HFFc6 (cell line): ENCODE measurements at regions not wholly inside any gene's neighbourhood (a gene's known extent, or its start where the extent isn't known, plus 50 kb on each side); places are given as distances from the start of the nearest gene placed in this dataset.
"Not testable (repeated sequence)": the region's sequence is repeated elsewhere in the genome, so short reads cannot be mapped to it uniquely, and the experiment has no call there.

ENCODE experiments used
- DNase-seq: peaks from one replicate; pipeline ENCODE4 v3.0.0-alpha.2; 2018
- H3K27ac Mint-ChIP-seq: 2 replicates; pipeline ENCODE4 v1.8.0; 2020; ENCODE audit warnings: mild to moderate bottlenecking, mixed read lengths
- H3K27me3 Mint-ChIP-seq: 2 replicates; pipeline ENCODE4 v1.8.0; 2021; ENCODE audit warnings: mild to moderate bottlenecking, moderate library complexity, mixed read lengths; ENCODE audit not compliant: insufficient read depth
- H3K36me3 Mint-ChIP-seq: 2 replicates; pipeline ENCODE4 v1.8.0; 2021; ENCODE audit warnings: low read depth, mixed read lengths
- H3K4me1 Mint-ChIP-seq: 2 replicates; pipeline ENCODE4 v1.8.0; 2020; ENCODE audit warnings: low read depth, mixed read lengths
- H3K4me3 Mint-ChIP-seq: 2 replicates; pipeline ENCODE4 v1.8.0; 2020; ENCODE audit warnings: mild to moderate bottlenecking, moderate library complexity, mixed read lengths
- H3K9me3 Mint-ChIP-seq: 2 replicates; pipeline ENCODE4 v1.8.0; 2020; ENCODE audit warnings: mild to moderate bottlenecking, mixed read lengths
- CTCF ChIP-seq: fragments of 200-600 bp; sonication (generic); IDR thresholded peaks from 2 replicates; pipeline ENCODE4 v1.5.0; 2021; ENCODE audit warnings: antibody characterized with exemption, mild to moderate bottlenecking

DNA sequence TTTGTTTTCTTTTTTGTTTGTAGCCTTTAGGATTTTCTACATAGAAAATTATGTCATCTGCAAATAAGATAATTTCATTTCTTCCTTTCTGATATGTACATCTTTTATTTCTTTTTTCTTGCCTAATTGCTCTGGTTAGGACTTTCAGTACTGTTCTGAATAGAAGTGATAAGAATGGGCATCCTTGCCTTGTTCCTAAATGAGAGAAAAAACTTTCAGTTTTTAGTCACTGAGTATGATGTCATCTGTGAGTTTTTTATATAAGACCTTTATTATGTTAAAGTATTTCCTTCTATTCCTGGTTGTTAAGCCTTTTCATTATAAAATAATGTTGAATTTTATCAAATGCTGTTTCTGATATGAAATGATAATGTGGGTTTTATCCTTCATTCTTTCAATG, 76.0 kb upstream of the SLC35F3 start:
- no peaks in the 10 kb centered on the region for H3K4me1 Mint-ChIP-seq
- H3K27me3 Mint-ChIP-seq = peaks cover 2% of the 10 kb centered on the region; the same call in 1 of the 2 replicates
- H3K4me3 Mint-ChIP-seq = no peak overlapping the region
- 0 out of 2 replicates have a peak, but pooled peaks cover 3% of the 10 kb centered on the region for H3K36me3 Mint-ChIP-seq
- no peak for TF ChIP-seq CTCF
- peaks cover 74% of the 10 kb centered on the region for H3K9me3 Mint-ChIP-seq
- no peak overlapping the region for H3K27ac Mint-ChIP-seq
- no peak for DNase-seq

- DNase-seq = no peak
- Mint-ChIP-seq H3K36me3 (no peaks in the 10 kb centered on the region), H3K9me3 (peaks cover 39% of the 10 kb centered on the region), H3K27me3 (no peaks in the 10 kb centered on the region), H3K4me1 (no peaks in the 10 kb centered on the region), H3K4me3 (no peak overlapping the region), H3K27ac (no peak overlapping the region)
- TF ChIP-seq CTCF = no peak
These were observed 69.9 kb upstream of the SLC35F3 start for GRCh38 chr1:233834609-233835008.

DNA sequence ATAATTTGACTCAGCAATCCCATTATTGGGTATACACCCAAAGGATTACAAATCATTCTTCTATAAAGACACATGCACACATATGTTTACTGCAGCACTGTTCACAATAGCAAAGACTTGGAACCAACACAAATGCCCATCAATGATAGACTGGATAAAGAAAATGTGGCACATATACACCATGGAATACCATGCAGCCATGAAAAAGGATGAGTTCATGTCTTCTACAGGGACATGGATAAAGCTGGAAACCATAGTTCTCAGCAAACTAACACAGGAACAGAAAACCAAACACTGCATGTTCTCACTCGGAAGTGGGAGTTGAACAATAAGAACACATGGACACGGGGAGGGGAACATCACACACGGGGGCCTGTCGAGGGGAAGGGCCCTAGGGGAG, 66.3 kb upstream of the SLC35F3 start:
- H3K27me3 Mint-ChIP-seq, H3K27ac Mint-ChIP-seq, H3K4me3 Mint-ChIP-seq, H3K36me3 Mint-ChIP-seq, DNase-seq, H3K4me1 Mint-ChIP-seq: not testable (repeated sequence)
- H3K9me3 Mint-ChIP-seq = peaks cover 23% of the 10 kb centered on the region

DNA sequence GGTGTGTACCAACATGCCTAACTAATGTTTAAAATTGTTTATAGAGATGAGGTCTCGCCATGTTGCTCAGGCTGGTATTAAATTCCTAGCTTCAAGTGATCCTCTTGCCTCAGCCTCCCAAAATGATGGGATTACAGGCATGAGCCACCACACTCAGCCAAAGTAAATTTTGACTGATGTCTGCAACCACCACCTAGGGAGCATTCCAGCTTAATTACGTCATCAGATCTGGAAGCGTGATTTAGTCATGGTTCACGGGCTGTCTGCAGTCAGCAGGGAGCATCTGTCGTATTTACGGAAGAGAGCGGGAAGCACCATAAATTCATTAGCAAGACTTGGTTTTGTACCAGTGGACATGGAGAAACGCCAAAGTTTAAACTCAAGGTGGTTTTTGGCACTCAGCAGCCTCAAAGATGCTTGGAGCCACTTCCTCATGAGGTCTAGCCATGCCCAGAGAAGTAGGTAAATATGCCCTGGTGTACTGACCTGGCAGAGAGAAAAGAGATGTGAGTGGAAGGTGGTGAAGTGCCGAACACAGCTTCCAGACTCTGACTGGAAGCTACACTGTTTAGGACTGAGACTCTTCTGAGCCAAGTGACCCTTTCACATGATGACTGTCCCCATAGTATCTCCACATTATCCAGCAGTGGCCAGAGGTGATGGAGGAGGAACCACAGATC, 60.8 kb upstream of the SLC35F3 start:
- Mint-ChIP-seq H3K36me3 (no peaks in the 10 kb centered on the region; the same call in 1 of the 2 replicates), H3K27me3 (no peaks in the 10 kb centered on the region), H3K27ac (no peak overlapping the region), H3K9me3 (peaks cover 44% of the 10 kb centered on the region), H3K4me1 (no peaks in the 10 kb centered on the region), H3K4me3 (no peak overlapping the region)
- DNase-seq = no peak
- TF ChIP-seq CTCF = no peak

GRCh38 chr1:233844275-233844674, 60.2 kb upstream of the SLC35F3 start:
- no peaks in the 10 kb centered on the region for H3K27me3 Mint-ChIP-seq
- no peaks in the 10 kb centered on the region for H3K4me1 Mint-ChIP-seq
- H3K27ac Mint-ChIP-seq = no peak overlapping the region
- no peaks in the 10 kb centered on the region; the same call in 1 of the 2 replicates for H3K36me3 Mint-ChIP-seq
- H3K9me3 Mint-ChIP-seq = peaks cover 48% of the 10 kb centered on the region
- no peak for DNase-seq
- H3K4me3 Mint-ChIP-seq = no peak overlapping the region
- no peak for TF ChIP-seq CTCF

GRCh38 chr1:233844692-233845091, 59.8 kb upstream of the SLC35F3 start:
- no peaks in the 10 kb centered on the region for H3K4me1 Mint-ChIP-seq
- DNase-seq = no peak

More at GRCh38 chr1:233844692-233845091, 59.8 kb upstream of the SLC35F3 start:
- Mint-ChIP-seq H3K4me3 (no peak overlapping the region), H3K27ac (no peak overlapping the region), H3K36me3 (no peaks in the 10 kb centered on the region; the same call in 1 of the 2 replicates), H3K27me3 (no peaks in the 10 kb centered on the region), H3K9me3 (peaks cover 44% of the 10 kb centered on the region)
- no peak for TF ChIP-seq CTCF
